HPDE6-E6E7 (cell line): ENCODE measurements at regions not wholly inside any gene's neighbourhood (a gene's known extent, or its start where the extent isn't known, plus 50 kb on each side); places are given as distances from the start of the nearest gene placed in this dataset.
"Not testable (repeated sequence)": the region's sequence is repeated elsewhere in the genome, so short reads cannot be mapped to it uniquely, and the experiment has no call there.

Experiments used
- DNase-seq: peaks from one replicate; pipeline ENCODE4 v3.0.0; 2011; ENCODE audit warnings: missing footprints; ENCODE audit errors: extremely low spot score

GRCh38 chr3:95627697-95628096 lies 1186.7 kb upstream of the EPHA6 start:
- no peak for DNase-seq

GRCh38 chr3:95629802-95630201 lies 1184.6 kb upstream of the EPHA6 start:
- DNase-seq = no peak

GRCh38 chr3:95645291-95645690 lies 1169.1 kb upstream of the EPHA6 start:
- no peak for DNase-seq

GRCh38 chr3:95654570-95655362 lies 1159.6 kb upstream of the EPHA6 start:
- no peak for DNase-seq

- DNase-seq = no peak
Measured at GRCh38 chr3:95655363-95655986, 1158.9 kb upstream of the EPHA6 start.

GRCh38 chr3:95670765-95671164 lies 1143.6 kb upstream of the EPHA6 start:
- DNase-seq = no peak

GRCh38 chr3:95673215-95673614 lies 1141.2 kb upstream of the EPHA6 start:
- no peak for DNase-seq

GRCh38 chr3:95705786-95706418 lies 1108.5 kb upstream of the EPHA6 start:
- DNase-seq = no peak

GRCh38 chr3:95707268-95707667 lies 1107.1 kb upstream of the EPHA6 start:
- DNase-seq = no peak

GRCh38 chr3:95710684-95711083 lies 1103.7 kb upstream of the EPHA6 start:
- DNase-seq = no peak

- DNase-seq = no peak
Measured at GRCh38 chr3:95711789-95712188, 1102.6 kb upstream of the EPHA6 start.

- DNase-seq = no peak
Measured at GRCh38 chr3:95715128-95715527, 1099.3 kb upstream of the EPHA6 start.

GRCh38 chr3:95717048-95717447 lies 1097.3 kb upstream of the EPHA6 start:
- no peak for DNase-seq

- no peak for DNase-seq
Measured at GRCh38 chr3:95718168-95718567, 1096.2 kb upstream of the EPHA6 start.

- no peak for DNase-seq
Measured at GRCh38 chr3:95719481-95719880, 1094.9 kb upstream of the EPHA6 start.

GRCh38 chr3:95721938-95722337 lies 1092.5 kb upstream of the EPHA6 start:
- DNase-seq = peak; percentile 22

GRCh38 chr3:95725770-95726169 lies 1088.6 kb upstream of the EPHA6 start:
- DNase-seq = no peak

- DNase-seq = no peak
Measured at GRCh38 chr3:95731753-95732152, 1082.6 kb upstream of the EPHA6 start.

- no peak for DNase-seq
Measured at GRCh38 chr3:95733336-95733735, 1081.1 kb upstream of the EPHA6 start.

- DNase-seq = no peak
Measured at GRCh38 chr3:95738045-95738444, 1076.3 kb upstream of the EPHA6 start.

- DNase-seq = not testable (repeated sequence)
Measured at GRCh38 chr3:95744896-95745295, 1069.5 kb upstream of the EPHA6 start.

- DNase-seq = no peak
Measured at GRCh38 chr3:95750097-95750496, 1064.3 kb upstream of the EPHA6 start.

- no peak for DNase-seq
Measured at GRCh38 chr3:95751509-95751908, 1062.9 kb upstream of the EPHA6 start.
